Psoas muscle (tissue), 7 donors: ENCODE measurements at regions not wholly inside any gene's neighbourhood (a gene's known extent, or its start where the extent isn't known, plus 50 kb on each side); places are given as distances from the start of the nearest gene placed in this dataset.

Source experiments
- ATAC-seq, 4 donors: fragments of 200-7000 bp; cut with Tn5 transposase; one replicate each; pipeline ENCODE4 v1.9.1; 2020; ENCODE audit warnings: moderate library complexity in 3 of 4, mild to moderate bottlenecking in 2 of 4
- DNase-seq, 2 donors: peaks; one replicate each; pipeline ENCODE4 v3.0.0-alpha.2; 2020
- H3K27ac ChIP-seq: fragments of 200-600 bp; one replicate; pipeline ENCODE4 v1.8.0; 2022
- H3K27me3 ChIP-seq, 3 donors: fragments of 200-600 bp in 1 of 3; one replicate each; pipeline versions ENCODE4 v1.6.1 to v1.8.0; 2013 to 2022; ENCODE audit warnings: low read length in 2 of 3, mild to moderate bottlenecking in 2 of 3, moderate library complexity in 1 of 3; ENCODE audit not compliant: insufficient read depth in 3 of 3
- H3K36me3 ChIP-seq, 2 donors: fragments of 200-600 bp in 1 of 2; one replicate each; pipeline versions ENCODE4 v1.6.1 to v1.8.0; 2013 to 2022; ENCODE audit warnings: low read depth in 1 of 2, mild to moderate bottlenecking in 1 of 2, moderate library complexity in 1 of 2; ENCODE audit not compliant: insufficient read depth in 1 of 2
- H3K4me1 ChIP-seq: fragments of 200-600 bp; one replicate; pipeline ENCODE4 v1.8.0; 2022
- H3K4me3 ChIP-seq: fragments of 200-600 bp; one replicate; pipeline ENCODE4 v1.8.0; 2022; ENCODE audit warnings: mild to moderate bottlenecking
- H3K9me3 ChIP-seq: fragments of 200-600 bp; one replicate; pipeline ENCODE4 v1.8.0; 2022
- WGBS, 3 donors: extraction: QIAGEN DNeasy Blood & Tissue Kit; methylation state at CpG; one replicate each; pipeline versions ENCODE4 v1.1.6 to v1.1.7; 2013; 5-methylcytosine and 5-hydroxymethylcytosine counted together
- intact Hi-C, 2 donors: fragments of 100-400 bp; cut with DNase I; formaldehyde crosslinking; loops; one replicate each; pipeline versions ENCODE4 v1.11.0 to v1.14.2; 2022
- TF ChIP-seq, protein P1 (sequence below): fragments of 200-600 bp; IDR thresholded peaks from one replicate; pipeline ENCODE4 v1.8.0; 2022; ENCODE audit warnings: antibody characterized with exemption
- donor health status: healthy with polysubstance abuse.
- donor health status: DM: no; HTN: no; CAD: no; lungs with moderate emphysema.
- donor health status: Bipolar disorder and iron deficiency.
- donor health status: healthy.
- donor health status: DM: yes; HTN: yes; CAD: no.
- donor health status: DM: no; HTN: no; CAD: no.
- donor health status: DM: yes; HTN: yes; CAD: no.

DNA sequence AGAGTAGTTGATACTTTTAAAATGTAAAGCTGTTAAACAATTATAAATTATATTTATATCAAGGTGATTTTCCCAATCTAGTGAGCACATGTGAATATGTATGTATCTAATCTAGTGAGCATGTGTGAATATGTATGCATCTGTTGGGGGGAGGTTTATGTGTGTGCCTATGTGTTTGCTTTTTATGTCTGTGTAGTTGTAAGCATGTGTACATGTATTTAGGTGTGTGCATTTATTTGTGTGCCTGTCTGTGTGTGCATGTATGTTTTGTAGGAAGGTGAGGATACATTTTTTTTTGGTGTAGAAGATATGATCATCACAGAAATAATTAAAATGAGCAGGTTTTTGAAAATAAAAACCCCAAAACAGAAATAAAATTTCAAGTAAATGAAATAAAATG is 318.9 kb upstream of the CHRM3 start:
- intact Hi-C loops, result no loop called here
- no peak for ATAC-seq
- TF ChIP-seq, protein P1, sequence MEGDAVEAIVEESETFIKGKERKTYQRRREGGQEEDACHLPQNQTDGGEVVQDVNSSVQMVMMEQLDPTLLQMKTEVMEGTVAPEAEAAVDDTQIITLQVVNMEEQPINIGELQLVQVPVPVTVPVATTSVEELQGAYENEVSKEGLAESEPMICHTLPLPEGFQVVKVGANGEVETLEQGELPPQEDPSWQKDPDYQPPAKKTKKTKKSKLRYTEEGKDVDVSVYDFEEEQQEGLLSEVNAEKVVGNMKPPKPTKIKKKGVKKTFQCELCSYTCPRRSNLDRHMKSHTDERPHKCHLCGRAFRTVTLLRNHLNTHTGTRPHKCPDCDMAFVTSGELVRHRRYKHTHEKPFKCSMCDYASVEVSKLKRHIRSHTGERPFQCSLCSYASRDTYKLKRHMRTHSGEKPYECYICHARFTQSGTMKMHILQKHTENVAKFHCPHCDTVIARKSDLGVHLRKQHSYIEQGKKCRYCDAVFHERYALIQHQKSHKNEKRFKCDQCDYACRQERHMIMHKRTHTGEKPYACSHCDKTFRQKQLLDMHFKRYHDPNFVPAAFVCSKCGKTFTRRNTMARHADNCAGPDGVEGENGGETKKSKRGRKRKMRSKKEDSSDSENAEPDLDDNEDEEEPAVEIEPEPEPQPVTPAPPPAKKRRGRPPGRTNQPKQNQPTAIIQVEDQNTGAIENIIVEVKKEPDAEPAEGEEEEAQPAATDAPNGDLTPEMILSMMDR, result no peak

DNA sequence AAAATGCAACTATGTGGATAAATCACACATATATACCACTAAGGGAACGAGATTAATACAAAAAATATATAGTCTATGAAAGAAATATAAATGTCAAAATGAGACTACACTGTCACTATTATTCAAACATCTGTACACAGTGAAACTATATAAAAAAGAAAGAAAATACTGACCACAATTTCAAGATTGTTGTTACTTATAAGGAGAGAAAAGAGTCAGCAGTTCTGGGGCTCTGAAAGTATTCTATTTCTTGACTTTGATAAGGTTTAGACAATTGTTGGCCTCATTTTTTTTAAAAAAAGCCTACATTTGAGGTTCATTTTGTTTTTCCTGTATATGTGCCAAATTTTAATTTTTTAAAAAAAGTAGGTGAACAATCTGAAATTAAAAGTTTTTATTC is 319.3 kb upstream of the CHRM3 start:
- H3K36me3 ChIP-seq, result no peaks in the 10 kb centered on the region
- H3K27me3 ChIP-seq, result no peaks in the 10 kb centered on the region
- intact Hi-C loops, result no loop called here
- no peaks in the 10 kb centered on the region for H3K9me3 ChIP-seq
- H3K27ac ChIP-seq, result no peak overlapping the region
- no peaks in the 10 kb centered on the region for H3K4me1 ChIP-seq
- ATAC-seq, result no peak
- no peak for DNase-seq
- TF ChIP-seq, protein P1, result no peak
- WGBS, 3 donors, result 67 to 71% (median 70%) methylated on average over 1 of the region's 1 CpG
- H3K4me3 ChIP-seq, result no peak overlapping the region

More for the DNA sequence above, 318.9 kb upstream of the CHRM3 start:
- no peaks in the 10 kb centered on the region for H3K36me3 ChIP-seq
- no peak overlapping the region for H3K4me3 ChIP-seq
- no peaks in the 10 kb centered on the region for H3K9me3 ChIP-seq
- H3K27ac ChIP-seq, result no peak overlapping the region
- no peaks in the 10 kb centered on the region for H3K4me1 ChIP-seq
- DNase-seq, result no peak
- H3K27me3 ChIP-seq, result no peaks in the 10 kb centered on the region

DNA sequence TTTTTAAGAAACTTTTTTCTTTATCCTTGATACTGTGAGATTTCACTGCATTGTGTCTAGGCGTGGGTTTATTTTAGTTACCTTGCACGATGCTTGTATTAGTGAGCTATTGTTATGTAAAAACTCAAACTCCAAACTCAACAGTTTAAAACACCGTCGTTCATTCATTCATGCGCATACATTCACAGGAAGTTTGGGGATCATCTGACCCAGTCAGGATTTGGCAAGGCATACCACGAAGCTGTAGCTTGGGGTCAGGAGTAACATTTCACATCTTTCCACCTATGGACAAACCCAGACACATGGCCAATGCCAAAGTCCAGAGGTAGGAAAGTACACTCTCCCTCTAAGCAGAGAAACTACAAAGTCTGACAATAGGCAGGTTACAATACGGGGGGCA is 324.6 kb upstream of the CHRM3 start:
- Histone ChIP-seq H3K36me3 (no peaks in the 10 kb centered on the region), H3K4me3 (no peak overlapping the region), H3K27ac (no peak overlapping the region), H3K27me3 (no peaks in the 10 kb centered on the region), H3K9me3 (no peaks in the 10 kb centered on the region), H3K4me1 (no peaks in the 10 kb centered on the region)
- TF ChIP-seq, protein P1, result no peak
- DNase-seq, result no peak
- no peak for ATAC-seq
- WGBS, 3 donors, result 57 to 60% (median 59%) methylated on average over 7 of the region's 7 CpGs
- intact Hi-C loops, result no loop called here

DNA sequence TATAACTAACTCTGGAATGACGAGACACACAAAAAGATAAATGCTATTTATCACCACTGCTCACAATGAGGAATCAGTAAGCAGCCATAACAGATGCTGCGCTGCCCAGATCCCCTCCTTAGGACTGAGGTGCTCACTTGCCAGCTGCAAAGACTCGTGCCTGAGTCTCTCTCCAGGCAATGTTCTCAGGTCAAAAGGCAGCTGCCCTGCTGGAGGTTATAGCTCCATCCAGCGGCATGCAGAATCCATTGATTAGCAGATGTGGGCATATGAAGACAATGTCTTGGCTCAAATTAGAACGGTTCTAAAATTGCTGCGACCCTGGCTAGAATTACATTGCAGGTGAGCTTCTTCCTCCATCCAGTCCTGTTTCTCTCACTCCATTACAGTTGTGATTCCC is 328.2 kb upstream of the CHRM3 start:
- Histone ChIP-seq H3K36me3 (no peaks in the 10 kb centered on the region), H3K27me3 (no peaks in the 10 kb centered on the region), H3K4me3 (no peak overlapping the region), H3K27ac (no peak overlapping the region), H3K4me1 (no peaks in the 10 kb centered on the region), H3K9me3 (no peaks in the 10 kb centered on the region)
- TF ChIP-seq, protein P1, result no peak
- DNase-seq (no peak), ATAC-seq (no peak)
- 36 to 50% (median 37%) methylated on average over 6 of the region's 6 CpGs for WGBS, 3 donors
- intact Hi-C loops, result no loop called here

DNA sequence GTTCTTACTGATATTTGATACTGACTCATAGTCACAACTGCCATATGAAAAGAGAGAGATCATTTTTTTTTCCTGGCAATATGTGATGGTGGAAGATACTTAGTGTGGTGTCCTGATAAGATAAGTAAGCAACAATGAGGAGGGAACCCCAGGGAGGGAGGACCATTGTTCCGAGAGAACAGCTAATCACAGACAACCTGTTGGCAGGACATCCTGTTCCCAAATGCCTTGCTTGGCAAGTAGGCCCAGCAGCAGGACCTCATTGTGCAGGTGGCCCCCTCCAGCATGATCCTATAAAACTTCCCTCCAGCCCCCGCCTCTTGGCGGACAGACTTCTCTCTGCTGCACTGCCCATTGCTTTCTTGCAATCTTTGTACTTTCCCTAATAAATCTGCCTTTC is 329.4 kb upstream of the CHRM3 start:
- H3K27me3 ChIP-seq, result no peaks in the 10 kb centered on the region
- H3K9me3 ChIP-seq, result no peaks in the 10 kb centered on the region
- no peak overlapping the region for H3K4me3 ChIP-seq
- TF ChIP-seq, protein P1, result no peak
- ATAC-seq (no peak), DNase-seq (no peak)
- H3K27ac ChIP-seq, result no peak overlapping the region
- 76 to 79% (median 78%) methylated on average over 3 of the region's 3 CpGs for WGBS, 3 donors
- no peaks in the 10 kb centered on the region for H3K4me1 ChIP-seq
- no peaks in the 10 kb centered on the region for H3K36me3 ChIP-seq
- intact Hi-C loops, result no loop called here
